SW 1271 (cell line): ENCODE measurements at regions not wholly inside any gene's neighbourhood (a gene's known extent, or its start where the extent isn't known, plus 50 kb on each side); places are given as distances from the start of the nearest gene placed in this dataset.
A peak's percentile ranks its signal among the peaks of the same experiment; 100 is the strongest.

Experiments used
- DNase-seq, 2 experiments: peaks; one replicate each; lab custom pipeline; 2025; lab: John Stamatoyannopoulos, UW

- no peak for DNase-seq
Observed at GRCh38 chr1:192713921-192714320, 78.0 kb downstream of the RGS13 start.

GRCh38 chr1:192724670-192725069 lies 84.2 kb upstream of the RGS2 start:
- no peak for DNase-seq

GRCh38 chr1:192726820-192727504 lies 81.9 kb upstream of the RGS2 start:
- no peak for DNase-seq

GRCh38 chr1:192729500-192729899 lies 79.3 kb upstream of the RGS2 start:
- DNase-seq = no peak

- DNase-seq = no peak
Observed at GRCh38 chr1:192730198-192730597, 78.6 kb upstream of the RGS2 start.

GRCh38 chr1:192732787-192733186 lies 76.1 kb upstream of the RGS2 start:
- peak in 1 of 2 experiments; percentile 3 for DNase-seq

- no peak for DNase-seq
Observed at GRCh38 chr1:192735298-192735915, 73.4 kb upstream of the RGS2 start.

GRCh38 chr1:192737306-192737705 lies 71.5 kb upstream of the RGS2 start:
- DNase-seq = no peak

- no peak for DNase-seq
Observed at GRCh38 chr1:192739476-192740184, 69.2 kb upstream of the RGS2 start.

- no peak for DNase-seq
Observed at GRCh38 chr1:192740214-192740613, 68.6 kb upstream of the RGS2 start.

GRCh38 chr1:192741095-192741494 lies 67.7 kb upstream of the RGS2 start:
- DNase-seq = no peak

- no peak for DNase-seq
Observed at GRCh38 chr1:192747301-192747700, 61.5 kb upstream of the RGS2 start.

GRCh38 chr1:192747943-192748342 lies 60.9 kb upstream of the RGS2 start:
- peak in 1 of 2 experiments; percentile 4 for DNase-seq

- DNase-seq = no peak
Observed at GRCh38 chr1:192749349-192749748, 59.5 kb upstream of the RGS2 start.

GRCh38 chr1:192751260-192751659 lies 57.6 kb upstream of the RGS2 start:
- no peak for DNase-seq

- DNase-seq = no peak
Observed at GRCh38 chr1:192756314-192756713, 52.5 kb upstream of the RGS2 start.

- no peak for DNase-seq
Observed at GRCh38 chr1:192756847-192757246, 52.0 kb upstream of the RGS2 start.

GRCh38 chr1:192758492-192758891 lies 50.3 kb upstream of the RGS2 start:
- no peak for DNase-seq
